ENCODE measurements at regions not wholly inside any gene's neighbourhood (a gene's known extent, or its start where the extent isn't known, plus 50 kb on each side); places are given as distances from the start of the nearest gene placed in this dataset.

DNA sequence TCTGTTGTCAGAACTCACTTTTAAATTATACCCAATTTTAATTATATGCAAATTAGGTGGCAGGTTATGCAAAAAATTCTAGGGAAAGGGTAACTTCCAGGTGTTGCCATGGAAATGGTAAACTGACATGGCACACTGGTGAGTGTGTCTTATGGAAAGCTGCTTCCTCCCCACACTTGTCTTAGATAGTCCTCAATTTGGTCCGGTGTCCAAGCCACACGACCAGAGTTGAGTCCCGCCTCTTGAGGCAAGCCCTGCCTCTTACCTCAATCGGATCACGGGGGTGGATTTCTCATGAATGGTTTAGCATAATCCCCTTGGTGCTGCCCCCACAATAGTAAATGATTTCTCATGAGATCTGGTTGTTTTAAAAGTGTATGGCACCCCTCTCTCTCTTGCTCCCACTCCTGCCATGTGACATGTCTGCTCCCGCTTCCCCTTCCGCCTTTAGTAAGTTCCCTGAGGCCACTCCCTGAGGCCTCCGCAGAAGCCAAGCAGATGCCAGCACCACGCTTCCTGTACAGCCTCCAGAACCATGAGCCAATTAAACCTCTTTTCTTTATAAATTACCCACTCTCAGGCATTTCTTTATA is 74.9 kb downstream of the MATN1 start:
- no peaks in the 10 kb centered on the region for H3K36me3 ChIP-seq (replicated peaks)
- H3K4me1 ChIP-seq: no peaks in the 10 kb centered on the region
- H3K9me3 ChIP-seq: no peaks in the 10 kb centered on the region
- in situ Hi-C loops (cut with MboI; ENCODE audit: low sequenced_read_pairs): no loop called here
- peaks cover 28% of the 10 kb centered on the region for H3K27me3 ChIP-seq (ENCODE audit: low read depth)
- no peak for DNase-seq (ENCODE audit: low spot score in 2 of 2)
- no peak overlapping the region for H3K4me3 ChIP-seq

GRCh38 chr1:30645807-30646206 is 77.6 kb downstream of the MATN1 start:
- in situ Hi-C loops (cut with MboI; ENCODE audit: low sequenced_read_pairs): no loop called here
- no peak overlapping the region for H3K4me3 ChIP-seq
- DNase-seq (ENCODE audit: low spot score in 2 of 2): no peak
- H3K36me3 ChIP-seq (replicated peaks): no peaks in the 10 kb centered on the region
- no peaks in the 10 kb centered on the region for H3K4me1 ChIP-seq
- no peaks in the 10 kb centered on the region for H3K9me3 ChIP-seq
- H3K27me3 ChIP-seq (ENCODE audit: low read depth): peaks cover 38% of the 10 kb centered on the region

DNA sequence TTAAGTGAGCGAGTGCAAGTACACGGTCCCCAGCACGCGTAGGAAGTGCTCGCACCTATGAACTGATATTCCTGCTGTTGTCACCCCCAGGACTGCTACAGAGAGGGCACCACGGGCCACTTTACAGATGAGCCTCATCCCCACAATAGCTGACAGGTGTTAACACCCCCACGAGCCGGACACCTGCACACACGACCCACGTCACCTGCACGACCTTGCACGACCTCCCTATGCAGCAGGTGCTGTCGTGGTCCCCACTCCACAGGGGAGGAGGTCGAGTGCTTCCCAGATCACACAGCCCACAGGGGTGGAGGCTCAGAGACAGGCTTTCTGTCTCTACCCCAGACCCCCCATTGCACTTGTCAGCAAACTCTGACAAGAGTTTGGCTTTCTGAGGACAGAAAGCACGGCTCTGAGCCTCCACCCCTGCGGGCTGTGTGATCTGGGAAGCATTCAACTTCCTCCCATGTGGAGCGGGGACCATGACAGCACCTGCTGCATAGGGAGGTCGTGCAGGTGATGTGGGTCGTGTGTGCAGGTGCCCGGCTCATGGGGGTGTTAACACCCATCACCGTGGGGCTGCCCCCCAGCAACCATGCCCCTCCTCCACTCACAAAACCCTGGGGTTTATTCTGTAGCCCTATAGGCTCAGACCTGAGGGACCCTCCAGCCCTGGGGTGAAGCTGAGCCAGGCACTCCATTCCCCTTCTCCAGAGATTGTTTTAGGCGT is 80.8 kb downstream of the MATN1 start:
- H3K4me3 ChIP-seq: no peak overlapping the region
- H3K36me3 ChIP-seq (replicated peaks): no peaks in the 10 kb centered on the region
- no peaks in the 10 kb centered on the region for H3K4me1 ChIP-seq
- DNase-seq (ENCODE audit: low spot score in 2 of 2): no peak
- in situ Hi-C loops (cut with MboI; ENCODE audit: low sequenced_read_pairs): no loop called here
- peaks cover 27% of the 10 kb centered on the region for H3K27me3 ChIP-seq (ENCODE audit: low read depth)
- no peaks in the 10 kb centered on the region for H3K9me3 ChIP-seq

GRCh38 chr1:30641572-30642353 is 81.6 kb downstream of the MATN1 start:
- no peak for DNase-seq (ENCODE audit: low spot score in 2 of 2)
- in situ Hi-C loops (cut with MboI; ENCODE audit: low sequenced_read_pairs): no loop called here

GRCh38 chr1:30639881-30640452 is 83.4 kb downstream of the MATN1 start:
- in situ Hi-C loops (cut with MboI; ENCODE audit: low sequenced_read_pairs): no loop called here
- no peaks in the 10 kb centered on the region for H3K9me3 ChIP-seq
- no peak overlapping the region for H3K4me3 ChIP-seq
- no peaks in the 10 kb centered on the region for H3K4me1 ChIP-seq
- DNase-seq (ENCODE audit: low spot score in 2 of 2): no peak
- H3K36me3 ChIP-seq (replicated peaks): no peaks in the 10 kb centered on the region
- H3K27me3 ChIP-seq (ENCODE audit: low read depth): peaks cover 36% of the 10 kb centered on the region

More at GRCh38 chr1:30641572-30642353, 81.6 kb downstream of the MATN1 start:
- no peaks in the 10 kb centered on the region for H3K9me3 ChIP-seq
- no peak overlapping the region for H3K4me3 ChIP-seq
- H3K4me1 ChIP-seq: no peaks in the 10 kb centered on the region
- H3K27me3 ChIP-seq (ENCODE audit: low read depth): peaks cover 33% of the 10 kb centered on the region
- no peaks in the 10 kb centered on the region for H3K36me3 ChIP-seq (replicated peaks)

DNA sequence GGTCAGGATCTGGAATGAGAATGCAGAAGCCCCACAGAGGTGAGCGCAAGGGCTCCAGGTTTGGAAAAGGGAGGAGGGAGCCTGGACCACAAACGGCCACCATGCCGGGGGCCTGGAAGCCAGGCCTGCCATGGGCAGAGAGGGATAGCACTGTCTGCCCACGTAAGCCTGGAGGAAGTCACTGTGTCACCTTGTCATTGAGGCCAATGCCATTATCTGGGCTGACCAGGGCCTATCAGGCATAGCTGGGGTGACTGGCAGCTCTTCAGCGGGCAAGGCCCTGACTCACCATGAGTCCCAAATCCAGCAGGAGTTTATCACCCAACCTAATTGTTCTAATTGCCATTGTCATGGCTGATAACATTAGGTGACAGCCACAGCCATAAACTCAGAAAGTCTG is 84.6 kb downstream of the MATN1 start:
- no peak for DNase-seq (ENCODE audit: low spot score in 2 of 2)
- H3K4me3 ChIP-seq: no peak overlapping the region
- H3K36me3 ChIP-seq (replicated peaks): no peaks in the 10 kb centered on the region
- H3K27me3 ChIP-seq (ENCODE audit: low read depth): peaks cover 28% of the 10 kb centered on the region
- H3K4me1 ChIP-seq: no peaks in the 10 kb centered on the region
- in situ Hi-C loops (cut with MboI; ENCODE audit: low sequenced_read_pairs): no loop called here
- H3K9me3 ChIP-seq: no peaks in the 10 kb centered on the region

- H3K36me3 ChIP-seq (replicated peaks): no peaks in the 10 kb centered on the region
- DNase-seq (ENCODE audit: low spot score in 2 of 2): no peak
- no peaks in the 10 kb centered on the region for H3K9me3 ChIP-seq
- peaks cover 23% of the 10 kb centered on the region for H3K27me3 ChIP-seq (ENCODE audit: low read depth)
- no peaks in the 10 kb centered on the region for H3K4me1 ChIP-seq
- H3K4me3 ChIP-seq: no peak overlapping the region
- in situ Hi-C loops (cut with MboI; ENCODE audit: low sequenced_read_pairs): no loop called here
Measured at GRCh38 chr1:30638086-30638485, 85.3 kb downstream of the MATN1 start.

DNA sequence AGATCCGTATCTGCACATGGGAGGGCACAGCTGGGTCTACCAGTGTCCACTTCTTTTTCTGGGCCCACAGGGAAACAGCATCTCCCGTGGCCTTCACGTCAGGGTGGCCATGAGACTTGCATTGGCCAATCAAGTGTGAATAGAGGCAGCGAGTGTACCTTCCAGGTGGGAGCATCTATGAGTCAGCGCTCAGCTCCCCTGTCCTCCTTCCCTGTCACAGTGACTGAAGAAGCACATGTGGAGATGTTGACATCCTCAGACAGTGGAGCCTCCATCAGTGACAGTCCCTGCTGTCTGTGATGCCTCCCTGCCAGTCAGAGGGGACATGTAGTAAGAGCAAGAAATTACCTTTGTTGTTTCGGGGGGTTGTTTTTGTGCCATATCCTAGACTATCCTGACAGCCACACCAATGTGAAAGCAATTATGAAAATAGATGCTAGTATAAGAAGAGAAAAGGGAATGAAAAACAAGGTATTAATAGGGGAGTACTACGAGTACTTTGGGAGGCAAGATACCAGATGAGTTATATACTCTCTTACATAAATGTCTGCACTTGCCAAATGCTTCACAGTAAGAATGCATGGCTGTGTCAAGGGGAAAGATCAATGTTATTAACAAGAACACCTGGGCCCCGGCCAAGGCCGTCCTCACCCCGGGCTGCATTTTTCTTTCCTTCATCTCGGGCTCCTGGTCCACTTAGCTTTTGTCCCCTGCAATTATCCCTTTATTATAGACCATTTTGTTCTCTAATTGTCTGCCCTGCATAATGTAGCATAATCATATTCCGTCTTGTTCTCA is 86.0 kb downstream of the MATN1 start:
- H3K36me3 ChIP-seq (replicated peaks): no peaks in the 10 kb centered on the region
- no peaks in the 10 kb centered on the region for H3K9me3 ChIP-seq
- peaks cover 18% of the 10 kb centered on the region for H3K27me3 ChIP-seq (ENCODE audit: low read depth)
- in situ Hi-C loops (cut with MboI; ENCODE audit: low sequenced_read_pairs): no loop called here
- H3K4me3 ChIP-seq: no peak overlapping the region
- no peak for DNase-seq (ENCODE audit: low spot score in 2 of 2)
- H3K4me1 ChIP-seq: no peaks in the 10 kb centered on the region

DNA sequence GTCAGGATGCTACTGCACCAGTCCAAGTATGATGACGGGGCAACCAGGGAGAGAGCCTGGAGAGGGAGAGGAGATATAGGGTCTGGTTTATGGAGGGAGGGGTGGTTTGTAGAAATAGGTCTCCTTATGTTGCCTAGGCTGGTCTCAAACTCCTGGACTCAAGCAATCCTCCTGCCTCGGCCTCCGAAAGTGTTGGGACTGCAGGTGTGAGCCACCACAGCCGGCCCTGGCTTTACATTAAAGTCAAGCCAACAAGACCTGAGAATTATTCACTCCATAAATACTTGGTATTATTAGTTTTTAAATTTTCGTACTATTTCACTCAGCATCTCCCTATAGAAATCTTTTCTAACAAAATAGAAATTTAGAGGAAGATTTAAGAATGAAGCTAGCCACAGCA is 86.8 kb downstream of the MATN1 start:
- Histone ChIP-seq H3K4me3 (no peak overlapping the region), H3K9me3 (no peaks in the 10 kb centered on the region), H3K27me3 (ENCODE audit: low read depth) (peaks cover 18% of the 10 kb centered on the region), H3K36me3 (replicated peaks) (no peaks in the 10 kb centered on the region), H3K4me1 (no peaks in the 10 kb centered on the region)
- no peak for DNase-seq (ENCODE audit: low spot score in 2 of 2)
- in situ Hi-C loops (cut with MboI; ENCODE audit: low sequenced_read_pairs): no loop called here

DNA sequence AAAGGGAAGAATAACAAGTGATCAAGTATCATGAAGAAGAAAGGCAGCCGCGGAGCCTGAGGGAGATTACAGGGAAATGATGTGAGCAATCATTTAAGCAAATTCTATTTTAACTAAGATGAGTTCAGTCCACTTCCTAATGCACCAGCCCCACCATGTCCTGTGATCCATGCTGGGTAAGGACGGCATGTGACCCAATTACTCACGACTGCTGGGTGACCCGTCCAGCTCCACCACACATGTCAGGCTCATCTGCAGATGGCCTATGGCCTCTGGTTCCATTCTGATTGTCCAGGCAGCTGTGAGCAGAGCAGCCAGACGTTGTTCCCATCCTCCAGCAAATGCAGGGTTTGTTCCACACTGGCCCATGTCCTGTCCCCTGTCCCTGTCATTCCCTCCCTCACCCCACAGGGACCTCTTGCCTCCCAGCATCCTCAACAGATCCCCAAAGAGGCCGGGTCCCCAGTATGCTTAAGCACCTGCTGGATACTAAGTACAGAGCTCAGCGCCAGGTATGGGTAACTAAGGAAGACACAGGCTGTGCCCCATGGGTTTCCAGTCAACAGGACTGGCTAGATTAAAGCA is 87.9 kb downstream of the MATN1 start:
- DNase-seq (ENCODE audit: low spot score in 2 of 2): no peak
- Histone ChIP-seq H3K4me1 (no peaks in the 10 kb centered on the region), H3K36me3 (replicated peaks) (no peaks in the 10 kb centered on the region), H3K27me3 (ENCODE audit: low read depth) (peaks cover 11% of the 10 kb centered on the region), H3K9me3 (no peaks in the 10 kb centered on the region), H3K4me3 (no peak overlapping the region)
- in situ Hi-C loops (cut with MboI; ENCODE audit: low sequenced_read_pairs): no loop called here

DNA sequence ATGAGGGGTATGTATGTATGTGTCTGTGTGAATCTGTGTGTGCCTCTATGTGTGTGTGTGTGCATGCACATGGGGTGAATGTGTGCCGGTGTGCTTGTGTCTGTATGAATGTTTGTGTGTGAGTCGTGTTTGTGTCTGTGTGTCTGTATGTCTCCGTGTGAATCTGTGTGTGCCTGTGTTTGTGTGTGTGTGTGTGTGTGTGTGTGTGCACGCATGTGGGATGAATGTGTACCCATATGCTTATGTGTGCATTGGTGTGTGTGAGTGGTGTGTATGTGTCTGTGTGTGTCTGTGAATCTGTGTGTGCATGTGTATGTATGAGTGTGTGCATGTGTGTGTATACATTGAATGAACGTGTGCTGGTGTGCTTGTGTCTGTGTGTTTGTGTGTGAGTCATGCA is 88.9 kb downstream of the MATN1 start:
- H3K4me1 ChIP-seq: no peaks in the 10 kb centered on the region
- H3K36me3 ChIP-seq (replicated peaks): no peaks in the 10 kb centered on the region
- H3K27me3 ChIP-seq (ENCODE audit: low read depth): peaks cover 11% of the 10 kb centered on the region; the same call in 1 of the 2 replicates
- no peak for DNase-seq (ENCODE audit: low spot score in 2 of 2)
- H3K9me3 ChIP-seq: no peaks in the 10 kb centered on the region
- H3K4me3 ChIP-seq: no peak overlapping the region
- in situ Hi-C loops (cut with MboI; ENCODE audit: low sequenced_read_pairs): no loop called here

- no peaks in the 10 kb centered on the region for H3K9me3 ChIP-seq
- no peaks in the 10 kb centered on the region for H3K4me1 ChIP-seq
- DNase-seq (ENCODE audit: low spot score in 2 of 2): no peak
- H3K4me3 ChIP-seq: no peak overlapping the region
- H3K36me3 ChIP-seq (replicated peaks): no peaks in the 10 kb centered on the region
- in situ Hi-C loops (cut with MboI; ENCODE audit: low sequenced_read_pairs): no loop called here
- H3K27me3 ChIP-seq (ENCODE audit: low read depth): peaks cover 11% of the 10 kb centered on the region; the same call in 1 of the 2 replicates
Measured at GRCh38 chr1:30633294-30633693, 90.1 kb downstream of the MATN1 start.

DNA sequence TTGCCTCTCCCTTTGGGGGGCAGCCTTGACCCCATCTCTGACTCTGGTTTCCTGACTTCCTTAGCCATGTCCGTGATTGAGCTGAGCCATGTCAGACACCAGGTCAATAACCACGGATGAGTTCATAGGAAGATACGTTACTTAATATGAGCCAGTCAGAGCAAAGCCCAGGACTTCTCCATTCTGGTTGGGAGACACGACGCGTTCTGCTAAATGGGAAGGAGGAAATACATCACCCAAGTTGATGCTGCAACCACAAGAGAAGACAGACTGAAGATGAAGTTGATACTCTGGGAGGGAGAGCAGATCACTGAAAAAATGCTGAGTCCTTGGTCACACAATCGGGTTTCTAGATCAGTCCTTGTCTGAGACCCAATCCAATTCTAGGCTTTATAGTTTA is 90.9 kb downstream of the MATN1 start:
- H3K4me1 ChIP-seq: no peaks in the 10 kb centered on the region
- H3K36me3 ChIP-seq (replicated peaks): no peaks in the 10 kb centered on the region
- DNase-seq (ENCODE audit: low spot score in 2 of 2): no peak
- in situ Hi-C loops (cut with MboI; ENCODE audit: low sequenced_read_pairs): no loop called here
- H3K27me3 ChIP-seq (ENCODE audit: low read depth): peaks cover 7% of the 10 kb centered on the region; the same call in 1 of the 2 replicates
- H3K4me3 ChIP-seq: no peak overlapping the region
- no peaks in the 10 kb centered on the region for H3K9me3 ChIP-seq

Measured in HAP-1 (cell line).